ENCODE measurements at regions not wholly inside any gene's neighbourhood (a gene's known extent, or its start where the extent isn't known, plus 50 kb on each side); places are given as distances from the start of the nearest gene placed in this dataset.

GRCh38 chr9:8188723-8189407, 389.3 kb upstream of the DMAC1 start:
- DNase-seq (ENCODE audit: low spot score): peak; percentile 76

- peak; percentile 17 for DNase-seq (ENCODE audit: low spot score)
Measured at GRCh38 chr9:8186560-8186959, 387.0 kb upstream of the DMAC1 start.

DNA sequence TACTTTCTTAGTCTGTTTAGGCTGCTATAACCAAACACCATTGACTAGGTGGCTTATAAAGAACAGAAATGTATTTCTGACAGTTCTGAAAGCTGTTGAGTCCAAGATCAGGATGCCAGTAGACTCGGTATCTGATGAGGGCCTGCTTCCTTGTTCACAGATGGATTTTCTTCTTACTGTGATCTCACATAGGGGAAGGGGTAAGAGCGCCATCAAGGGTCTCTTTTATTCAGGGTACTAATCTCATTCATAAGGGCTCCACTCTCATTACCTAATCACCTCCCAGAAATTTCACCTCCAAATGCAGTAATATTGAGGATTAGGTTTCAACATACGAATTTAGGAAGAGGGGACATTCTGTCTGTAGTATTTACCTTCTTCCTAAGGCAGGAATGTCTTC, 384.0 kb upstream of the DMAC1 start:
- no peak for DNase-seq (ENCODE audit: low spot score)

DNA sequence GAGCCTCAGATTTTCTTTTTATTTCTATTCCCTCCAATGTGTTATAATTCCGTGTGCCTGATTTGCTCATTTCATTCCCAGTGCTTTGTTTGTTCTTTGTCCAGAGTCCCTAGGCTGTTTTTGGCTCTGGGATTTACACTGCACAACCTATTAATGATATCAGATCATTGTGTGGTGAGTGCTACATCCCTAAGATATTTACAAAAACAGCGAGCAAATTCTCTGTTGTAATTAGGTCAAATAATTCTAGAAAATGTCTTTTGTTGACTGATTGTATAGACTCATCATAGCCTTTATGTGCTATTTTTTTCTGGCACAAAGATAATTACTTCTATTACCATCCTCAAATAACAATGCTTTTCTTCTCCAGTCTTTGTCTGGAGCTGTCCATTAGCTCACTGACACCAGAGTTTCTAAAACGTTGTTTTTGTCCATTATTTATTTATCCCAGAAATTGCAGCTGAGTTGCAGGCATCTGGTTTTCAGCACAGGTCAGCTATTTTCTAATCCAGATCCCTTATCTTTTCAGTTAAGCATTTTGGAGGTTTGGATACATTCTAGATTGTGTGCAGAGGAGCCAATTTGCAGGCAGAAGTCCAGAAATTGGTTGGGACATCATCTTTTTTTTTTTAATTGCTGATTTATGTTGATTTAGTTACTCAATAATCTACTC, 379.9 kb upstream of the DMAC1 start:
- no peak for DNase-seq (ENCODE audit: low spot score)

DNA sequence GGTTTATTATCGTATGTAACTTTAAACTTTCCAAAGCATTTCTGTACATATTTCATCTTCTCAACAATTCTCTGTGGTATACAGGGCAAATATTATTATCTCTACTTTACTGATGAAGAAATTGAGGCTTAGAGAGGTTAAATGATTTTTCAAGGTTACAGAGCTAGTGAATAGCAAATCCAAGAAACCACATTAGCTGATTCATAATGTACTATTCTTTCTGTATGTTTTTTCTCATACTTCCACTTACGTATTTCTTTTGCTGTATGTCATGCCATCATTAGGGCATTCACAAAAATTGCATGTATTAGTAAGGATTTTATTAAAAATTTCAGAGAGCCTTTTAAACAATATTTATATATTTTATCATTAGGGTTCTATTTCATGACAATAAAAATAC, 372.4 kb upstream of the DMAC1 start:
- no peak for DNase-seq (ENCODE audit: low spot score)

DNA sequence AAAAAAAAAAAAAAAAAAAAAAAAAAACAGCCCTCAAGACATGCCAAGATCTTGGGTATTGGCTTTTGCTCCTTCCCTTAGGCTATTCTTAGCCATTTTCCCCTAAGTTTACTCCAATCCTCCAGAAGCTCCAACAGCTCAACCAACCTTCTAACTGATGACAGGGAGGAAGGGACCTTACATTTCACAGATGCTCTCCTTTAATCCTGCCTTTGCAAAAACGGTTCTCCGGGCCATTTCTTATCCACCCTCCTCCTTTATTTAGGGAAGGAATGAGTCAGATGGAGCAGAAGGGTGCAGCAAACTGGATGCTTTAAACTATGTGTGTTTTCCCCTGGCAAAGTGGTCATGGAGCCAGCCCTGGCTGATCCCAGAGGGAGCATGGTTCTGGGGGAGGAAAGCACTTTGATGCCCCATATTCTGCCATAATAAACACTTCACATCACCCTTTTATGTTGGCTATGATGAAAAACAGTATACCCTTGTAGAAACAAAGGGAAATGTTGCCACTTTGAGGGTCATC, 369.4 kb upstream of the DMAC1 start:
- no peak for DNase-seq (ENCODE audit: low spot score)

- no peak for DNase-seq (ENCODE audit: low spot score)
Measured at GRCh38 chr9:8160787-8161186, 361.2 kb upstream of the DMAC1 start.

DNA sequence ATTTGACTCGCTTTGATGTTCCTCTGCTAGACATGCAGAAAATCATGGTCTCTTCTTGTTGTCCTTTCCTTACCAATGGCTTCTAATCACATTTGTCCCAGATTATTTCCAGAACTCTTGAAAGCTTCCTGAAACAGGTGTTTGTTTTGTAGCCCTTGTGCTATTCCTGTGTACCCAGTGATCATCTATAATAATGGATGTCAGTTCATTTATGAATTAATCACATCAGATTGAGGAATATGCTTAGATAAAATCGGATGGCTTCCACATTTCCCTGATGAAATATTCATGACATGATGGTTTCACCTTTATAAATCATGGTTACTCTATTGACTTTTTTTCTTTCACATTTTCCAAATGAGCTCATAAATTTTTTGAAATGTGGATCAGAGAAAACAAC, 359.0 kb upstream of the DMAC1 start:
- no peak for DNase-seq (ENCODE audit: low spot score)

GRCh38 chr9:8157683-8158324, 358.2 kb upstream of the DMAC1 start:
- no peak for DNase-seq (ENCODE audit: low spot score)

- DNase-seq (ENCODE audit: low spot score): no peak
Measured at GRCh38 chr9:8156346-8156745, 356.8 kb upstream of the DMAC1 start.

DNA sequence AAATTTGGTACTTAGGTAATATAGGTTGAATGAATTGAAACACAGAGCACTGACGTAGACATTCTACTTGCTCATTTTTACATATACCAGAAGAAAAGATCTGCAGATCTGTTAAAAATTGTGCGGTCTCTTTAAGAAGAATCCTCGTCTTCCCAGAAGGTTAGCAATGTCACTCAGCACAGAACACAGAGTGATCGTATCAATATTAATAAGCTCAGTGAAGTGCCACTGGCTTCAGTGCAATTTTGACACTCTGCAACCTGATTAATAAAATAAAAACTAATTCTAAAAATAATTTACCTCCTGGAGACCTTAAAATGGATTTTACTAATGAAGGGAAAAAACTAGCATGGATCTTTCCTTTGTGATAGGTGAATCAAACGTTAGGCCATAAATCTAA, 356.1 kb upstream of the DMAC1 start:
- DNase-seq (ENCODE audit: low spot score): no peak

GRCh38 chr9:8143677-8144076, 344.1 kb upstream of the DMAC1 start:
- no peak for DNase-seq (ENCODE audit: low spot score)

- DNase-seq (ENCODE audit: low spot score): no peak
Measured at GRCh38 chr9:8140557-8140956, 341.0 kb upstream of the DMAC1 start.

GRCh38 chr9:8139756-8140155, 340.2 kb upstream of the DMAC1 start:
- DNase-seq (ENCODE audit: low spot score): no peak

- no peak for DNase-seq (ENCODE audit: low spot score)
Measured at GRCh38 chr9:8136477-8136876, 336.9 kb upstream of the DMAC1 start.

- no peak for DNase-seq (ENCODE audit: low spot score)
Measured at GRCh38 chr9:8134635-8135034, 335.1 kb upstream of the DMAC1 start.

GRCh38 chr9:8133606-8134005, 334.0 kb upstream of the DMAC1 start:
- no peak for DNase-seq (ENCODE audit: low spot score)

GRCh38 chr9:8115570-8115969, 316.0 kb upstream of the DMAC1 start:
- DNase-seq (ENCODE audit: low spot score): peak; percentile 38

DNA sequence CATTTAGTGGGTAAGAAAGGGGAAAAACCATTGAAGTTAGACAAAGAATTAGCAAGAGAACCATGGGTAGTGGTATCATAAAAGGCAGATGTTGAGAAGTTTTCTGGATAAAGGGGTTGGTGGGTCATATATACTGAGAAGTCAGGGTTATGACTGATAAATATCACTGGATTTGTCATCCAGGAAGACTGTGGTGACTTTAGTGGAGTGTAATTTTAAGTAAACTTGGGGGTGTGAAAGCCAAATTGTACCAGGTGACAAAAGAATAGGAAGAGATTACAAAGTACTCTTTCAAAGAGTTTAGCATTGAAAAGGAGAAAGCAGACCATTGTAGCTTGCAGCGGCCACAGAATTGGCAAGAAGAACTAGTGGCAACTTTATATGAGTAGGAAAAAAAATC, 315.2 kb upstream of the DMAC1 start:
- DNase-seq (ENCODE audit: low spot score): peak; percentile 70

GRCh38 chr9:8106362-8106761, 306.8 kb upstream of the DMAC1 start:
- no peak for DNase-seq (ENCODE audit: low spot score)

DNA sequence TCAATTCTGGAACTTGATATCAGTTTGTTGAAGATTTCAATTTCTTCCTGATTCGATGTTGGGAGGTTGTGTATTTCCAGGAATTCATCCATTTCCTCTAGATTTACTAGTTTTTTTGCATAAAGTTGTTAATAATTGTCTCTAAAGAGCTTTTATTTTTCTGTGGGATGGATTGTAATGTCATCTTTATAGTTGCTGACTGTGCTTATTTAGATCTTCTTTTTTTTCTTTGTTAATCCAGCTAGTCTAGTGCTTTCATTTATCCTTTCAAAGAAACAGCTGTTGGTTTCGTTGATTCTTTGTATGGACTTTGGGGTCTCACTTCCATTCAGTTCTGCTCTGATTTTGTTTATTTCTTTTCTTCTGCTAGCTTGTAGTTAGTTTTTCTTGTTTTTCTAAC, 302.0 kb upstream of the DMAC1 start:
- DNase-seq (ENCODE audit: low spot score): no peak

DNA sequence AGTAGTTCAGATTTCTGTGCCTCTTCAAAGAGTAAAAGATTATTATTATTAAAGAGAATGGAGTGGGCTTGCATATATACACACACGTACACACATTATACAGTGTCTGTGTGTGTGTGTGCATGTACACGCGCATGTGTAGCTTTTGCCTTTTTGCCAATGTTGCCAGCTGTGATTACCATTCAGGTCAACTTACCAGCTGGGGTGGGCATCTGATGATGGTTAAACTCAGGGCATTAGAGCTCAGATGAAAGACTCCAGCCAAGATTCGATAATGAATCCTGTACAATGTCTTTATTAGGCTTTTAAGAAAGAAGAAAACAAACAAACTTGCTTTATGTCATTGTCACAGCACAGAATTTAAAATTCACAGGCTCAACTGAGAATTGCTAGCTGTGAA, 296.5 kb upstream of the DMAC1 start:
- DNase-seq (ENCODE audit: low spot score): no peak

- no peak for DNase-seq (ENCODE audit: low spot score)
Measured at GRCh38 chr9:8095672-8096086, 296.1 kb upstream of the DMAC1 start.
